GM18868 (cell line): ENCODE measurements at regions not wholly inside any gene's neighbourhood (a gene's known extent, or its start where the extent isn't known, plus 50 kb on each side); places are given as distances from the start of the nearest gene placed in this dataset.
"Not testable (repeated sequence)": the region's sequence is repeated elsewhere in the genome, so short reads cannot be mapped to it uniquely, and the experiment has no call there.

Experiments
- ATAC-seq: cut with Tn5 transposase; IDR thresholded peaks from one replicate; pipeline ENCODE4 v1.9.1; 2021; ENCODE audit warnings: mild to moderate bottlenecking, moderate library complexity; ENCODE audit not compliant: unreplicated experiment

GRCh38 chr2:43149482-43150107 lies 76.8 kb downstream of the ZFP36L2 start:
- ATAC-seq: peak; percentile 48

- no peak for ATAC-seq
Measured at GRCh38 chr2:43146083-43146482, 80.3 kb downstream of the ZFP36L2 start.

GRCh38 chr2:43144263-43144662 lies 82.1 kb downstream of the ZFP36L2 start:
- no peak for ATAC-seq

- ATAC-seq: no peak
Measured at GRCh38 chr2:43143756-43144155, 82.7 kb downstream of the ZFP36L2 start.

GRCh38 chr2:43142921-43143438 lies 83.4 kb downstream of the ZFP36L2 start:
- ATAC-seq: no peak

- ATAC-seq: not testable (repeated sequence)
Measured at GRCh38 chr2:43141636-43142151, 84.7 kb downstream of the ZFP36L2 start.

- no peak for ATAC-seq
Measured at GRCh38 chr2:43139996-43140621, 86.3 kb downstream of the ZFP36L2 start.

- ATAC-seq: no peak
Measured at GRCh38 chr2:43139501-43139900, 86.9 kb downstream of the ZFP36L2 start.

- no peak for ATAC-seq
Measured at GRCh38 chr2:43138441-43138840, 88.0 kb downstream of the ZFP36L2 start.

GRCh38 chr2:43136876-43137275 lies 89.5 kb downstream of the ZFP36L2 start:
- no peak for ATAC-seq

GRCh38 chr2:43136011-43136799 lies 90.2 kb downstream of the ZFP36L2 start:
- ATAC-seq: no peak

- no peak for ATAC-seq
Measured at GRCh38 chr2:43135583-43135982, 90.8 kb downstream of the ZFP36L2 start.

- ATAC-seq: no peak
Measured at GRCh38 chr2:43134571-43134889, 91.9 kb downstream of the ZFP36L2 start.

GRCh38 chr2:43133708-43134570 lies 92.5 kb downstream of the ZFP36L2 start:
- peak; percentile 33 for ATAC-seq

- ATAC-seq: no peak
Measured at GRCh38 chr2:43133336-43133707, 93.1 kb downstream of the ZFP36L2 start.

GRCh38 chr2:43132683-43133301 lies 93.6 kb downstream of the ZFP36L2 start:
- no peak for ATAC-seq

GRCh38 chr2:43131890-43132682 lies 94.3 kb downstream of the ZFP36L2 start:
- no peak for ATAC-seq

- ATAC-seq: peak; percentile 42
Measured at GRCh38 chr2:43131051-43131889, 95.1 kb downstream of the ZFP36L2 start.

GRCh38 chr2:43130548-43130875 lies 95.9 kb downstream of the ZFP36L2 start:
- no peak for ATAC-seq
